Bronchial epithelial cell (primary cell): ENCODE measurements at regions not wholly inside any gene's neighbourhood (a gene's known extent, or its start where the extent isn't known, plus 50 kb on each side); places are given as distances from the start of the nearest gene placed in this dataset.
"Not testable (repeated sequence)": the region's sequence is repeated elsewhere in the genome, so short reads cannot be mapped to it uniquely, and the experiment has no call there.

Experiments
- DNase-seq: peaks from one replicate; pipeline ENCODE4 v3.0.0-alpha.2; 2010; ENCODE audit warnings: low read depth
- FAIRE-seq: peaks from 2 replicates; lab custom pipeline; 2011; peaks lifted over from hg19 to GRCh38; lab: Jason Lieb, UNC
- H3K27me3 ChIP-seq: 2 replicates; pipeline ENCODE4 v1.5.1; 2011; ENCODE audit warnings: low read length; ENCODE audit not compliant: control insufficient read depth, insufficient read depth
- H3K36me3 ChIP-seq: 2 replicates; pipeline ENCODE4 v1.5.1; 2011; ENCODE audit warnings: low read length; ENCODE audit not compliant: control insufficient read depth, insufficient read depth
- H3K4me3 ChIP-seq: 2 replicates; pipeline ENCODE4 v1.5.1; 2011; ENCODE audit warnings: mild to moderate bottlenecking, low read depth, low read length, control low read depth
- TF ChIP-seq, protein P1 (sequence below): IDR thresholded peaks from 2 replicates; pipeline ENCODE4 v1.5.1; 2011; ENCODE audit warnings: mild to moderate bottlenecking, moderate library complexity, low read length, control low read depth, inconsistent platforms; ENCODE audit not compliant: insufficient read depth, severe bottlenecking

DNA sequence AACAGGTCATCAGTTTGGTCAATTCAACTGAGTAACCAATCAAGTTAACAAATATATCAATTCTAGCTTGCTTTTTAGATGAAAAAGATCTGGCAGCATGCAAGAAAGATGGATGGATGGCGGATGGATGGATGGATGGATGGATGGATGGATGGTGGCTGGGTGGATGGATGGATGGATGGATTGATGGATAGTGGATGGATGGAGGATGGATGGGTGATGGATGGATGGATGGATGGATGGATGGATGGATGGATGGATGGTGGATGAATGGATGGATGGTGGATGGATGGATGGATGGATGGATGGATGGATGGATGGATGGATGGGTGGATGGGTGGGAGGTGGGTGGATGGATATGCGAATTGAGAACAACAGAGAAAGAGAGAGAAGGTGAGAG, 303.7 kb upstream of the IGF1R start:
- no peak for FAIRE-seq
- no peak for DNase-seq
- no peak overlapping the region for H3K4me3 ChIP-seq
- H3K36me3 ChIP-seq = no peaks in the 10 kb centered on the region
- H3K27me3 ChIP-seq = no peaks in the 10 kb centered on the region
- TF ChIP-seq, protein P1, sequence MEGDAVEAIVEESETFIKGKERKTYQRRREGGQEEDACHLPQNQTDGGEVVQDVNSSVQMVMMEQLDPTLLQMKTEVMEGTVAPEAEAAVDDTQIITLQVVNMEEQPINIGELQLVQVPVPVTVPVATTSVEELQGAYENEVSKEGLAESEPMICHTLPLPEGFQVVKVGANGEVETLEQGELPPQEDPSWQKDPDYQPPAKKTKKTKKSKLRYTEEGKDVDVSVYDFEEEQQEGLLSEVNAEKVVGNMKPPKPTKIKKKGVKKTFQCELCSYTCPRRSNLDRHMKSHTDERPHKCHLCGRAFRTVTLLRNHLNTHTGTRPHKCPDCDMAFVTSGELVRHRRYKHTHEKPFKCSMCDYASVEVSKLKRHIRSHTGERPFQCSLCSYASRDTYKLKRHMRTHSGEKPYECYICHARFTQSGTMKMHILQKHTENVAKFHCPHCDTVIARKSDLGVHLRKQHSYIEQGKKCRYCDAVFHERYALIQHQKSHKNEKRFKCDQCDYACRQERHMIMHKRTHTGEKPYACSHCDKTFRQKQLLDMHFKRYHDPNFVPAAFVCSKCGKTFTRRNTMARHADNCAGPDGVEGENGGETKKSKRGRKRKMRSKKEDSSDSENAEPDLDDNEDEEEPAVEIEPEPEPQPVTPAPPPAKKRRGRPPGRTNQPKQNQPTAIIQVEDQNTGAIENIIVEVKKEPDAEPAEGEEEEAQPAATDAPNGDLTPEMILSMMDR = no peak

DNA sequence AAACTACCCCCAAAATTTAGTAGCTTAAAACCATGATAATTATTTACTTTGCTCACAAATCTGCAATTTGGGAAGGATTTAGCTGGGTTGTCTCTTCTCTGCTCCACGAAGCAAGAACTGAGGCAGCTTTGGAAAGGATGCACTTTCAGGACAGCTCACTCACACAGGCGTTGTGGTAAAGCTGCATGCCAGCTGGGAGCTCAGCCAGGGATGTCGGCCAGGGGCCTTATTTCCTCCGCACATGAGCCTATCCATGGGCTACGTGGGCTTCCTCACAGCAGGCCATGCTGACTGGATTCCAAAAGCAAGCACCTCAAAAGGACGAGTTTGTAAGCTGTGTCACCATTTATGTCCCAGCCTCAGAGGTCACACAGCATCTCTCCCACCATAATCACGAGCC, 301.3 kb upstream of the IGF1R start:
- TF ChIP-seq, protein P1 = no peak
- no peaks in the 10 kb centered on the region for H3K36me3 ChIP-seq
- no peak for FAIRE-seq

DNA sequence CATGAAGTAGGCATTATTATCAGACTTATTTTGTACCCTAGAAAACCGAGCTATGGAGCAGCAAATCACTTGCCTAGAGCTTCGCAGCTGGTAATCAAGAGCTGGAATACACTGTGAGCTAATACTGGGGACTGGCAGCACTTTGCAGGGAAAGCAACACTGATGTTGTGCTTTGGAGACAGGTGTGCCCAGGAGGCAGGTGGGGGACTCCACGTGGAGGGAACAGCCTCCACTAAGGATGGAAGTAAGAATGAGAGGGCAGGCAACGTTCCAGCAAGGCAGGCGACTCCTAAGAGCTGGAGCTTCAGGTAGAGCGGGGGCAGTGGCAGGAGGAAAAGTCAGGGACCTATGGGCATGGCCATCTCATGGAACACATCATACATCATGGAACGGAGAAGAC, 300.5 kb upstream of the IGF1R start:
- no peak for DNase-seq
- FAIRE-seq = peak; percentile 66
- Histone ChIP-seq H3K27me3 (no peaks in the 10 kb centered on the region), H3K4me3 (no peak overlapping the region), H3K36me3 (no peaks in the 10 kb centered on the region)
- TF ChIP-seq, protein P1 = no peak

More for the DNA sequence above, 301.3 kb upstream of the IGF1R start:
- Histone ChIP-seq H3K27me3 (no peaks in the 10 kb centered on the region), H3K4me3 (no peak overlapping the region)
- no peak for DNase-seq

DNA sequence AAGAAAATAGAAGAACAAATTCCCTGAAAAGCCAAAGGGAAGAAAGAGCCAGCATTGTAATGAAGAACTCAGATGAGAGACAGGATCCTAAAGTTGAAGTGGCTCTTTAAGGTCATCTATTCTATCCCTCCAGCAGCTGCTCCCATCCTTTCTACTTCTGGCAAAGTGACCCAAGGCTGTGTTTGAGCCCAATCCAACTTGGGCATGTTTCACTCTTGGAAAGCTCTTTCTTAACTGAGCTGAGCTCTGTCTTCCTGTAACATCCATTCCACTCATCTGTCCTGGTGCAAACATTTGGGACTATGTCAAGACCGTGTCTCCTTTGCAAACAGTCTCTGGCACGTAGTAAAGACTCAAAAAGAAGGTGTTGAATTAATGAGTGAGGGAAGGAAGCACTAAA, 298.1 kb upstream of the IGF1R start:
- Histone ChIP-seq H3K36me3 (no peaks in the 10 kb centered on the region), H3K27me3 (no peaks in the 10 kb centered on the region), H3K4me3 (no peak overlapping the region)
- FAIRE-seq (no peak), DNase-seq (no peak)
- TF ChIP-seq, protein P1 = no peak

DNA sequence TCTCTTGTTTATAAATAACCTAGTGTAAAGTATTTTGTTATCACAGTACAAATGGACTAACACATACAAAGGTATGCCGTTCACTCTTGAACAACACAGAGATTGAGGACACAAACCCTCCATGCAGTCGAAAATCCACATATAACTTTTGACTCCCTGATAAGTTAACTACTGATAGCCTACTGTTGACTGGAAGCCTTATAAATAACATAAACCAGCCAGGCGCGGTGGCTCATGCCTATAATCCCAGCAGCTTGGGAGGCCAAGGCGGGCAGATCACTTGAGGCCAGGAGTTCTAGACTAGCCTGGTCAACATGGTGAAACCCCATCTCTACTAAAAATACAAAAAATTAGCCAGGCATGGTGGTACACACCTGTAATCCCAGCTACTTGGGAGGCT, 290.1 kb upstream of the IGF1R start:
- DNase-seq, H3K27me3 ChIP-seq, H3K36me3 ChIP-seq, H3K4me3 ChIP-seq, FAIRE-seq: not testable (repeated sequence)

DNA sequence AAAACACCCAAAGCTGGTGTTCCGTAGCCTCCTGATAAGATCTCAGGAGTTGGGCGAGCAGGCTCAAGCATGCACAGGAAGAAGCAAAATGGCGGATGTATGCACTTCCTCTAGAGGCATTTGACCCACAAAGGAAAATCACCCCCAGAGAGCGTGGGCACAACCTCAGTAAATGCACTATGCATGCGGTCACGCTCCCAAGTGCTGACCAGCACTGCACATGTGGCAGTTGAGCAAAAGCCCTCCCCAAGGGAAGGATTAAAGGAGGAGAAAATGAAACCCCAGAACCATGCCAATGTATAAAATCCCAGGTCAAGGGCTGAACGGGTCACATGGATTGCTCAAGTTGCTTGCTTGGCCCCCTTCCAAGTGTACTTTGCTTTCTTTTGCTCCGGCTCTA, 289.4 kb upstream of the IGF1R start:
- TF ChIP-seq, protein P1 = no peak
- no peaks in the 10 kb centered on the region for H3K27me3 ChIP-seq
- FAIRE-seq = no peak
- DNase-seq = no peak
- no peak overlapping the region for H3K4me3 ChIP-seq
- no peaks in the 10 kb centered on the region for H3K36me3 ChIP-seq
